GM12873 (cell line): ENCODE measurements at regions not wholly inside any gene's neighbourhood (a gene's known extent, or its start where the extent isn't known, plus 50 kb on each side); places are given as distances from the start of the nearest gene placed in this dataset.

Experiments
- CTCF ChIP-seq: IDR thresholded peaks from 2 replicates; pipeline ENCODE4 v1.5.1; 2012; ENCODE audit warnings: low read depth, mild to moderate bottlenecking, moderate library complexity, low read length, control low read depth; ENCODE audit not compliant: insufficient read depth; ENCODE audit errors: missing control alignments

GRCh38 chr1:29762635-29763034 lies 526.3 kb downstream of the PTPRU start:
- no peak for TF ChIP-seq CTCF

GRCh38 chr1:29761159-29761928 lies 525.0 kb downstream of the PTPRU start:
- TF ChIP-seq CTCF, result no peak

- TF ChIP-seq CTCF, result no peak
These were observed 523.8 kb downstream of the PTPRU start for GRCh38 chr1:29760067-29760564.

GRCh38 chr1:29758781-29759499 lies 522.6 kb downstream of the PTPRU start:
- no peak for TF ChIP-seq CTCF

- TF ChIP-seq CTCF, result no peak
These were observed 521.8 kb downstream of the PTPRU start for GRCh38 chr1:29757866-29758780.

GRCh38 chr1:29756901-29757725 lies 520.8 kb downstream of the PTPRU start:
- TF ChIP-seq CTCF, result no peak
